SK-N-MC (cell line): ENCODE measurements at regions not wholly inside any gene's neighbourhood (a gene's known extent, or its start where the extent isn't known, plus 50 kb on each side); places are given as distances from the start of the nearest gene placed in this dataset.

Experiments
- EZH2 ChIP-seq: fragments of 200-600 bp; sonication (generic); IDR thresholded peaks from one replicate; pipeline ENCODE4 v1.6.1; 2017; ENCODE audit warnings: antibody characterized with exemption
- POLR2AphosphoS5 ChIP-seq: IDR thresholded peaks from 2 replicates; pipeline ENCODE4 v1.6.1; 2012; ENCODE audit warnings: mild to moderate bottlenecking, low read depth, low read length, borderline replicate concordance

- TF ChIP-seq EZH2 (no peak), POLR2AphosphoS5 (no peak)
Observed at GRCh38 chr4:67207941-67208441, 337.3 kb downstream of the CENPC start.
